CD4-positive, alpha-beta T cell treated with Interleukin-4 for 1 hour (primary cell): ENCODE measurements at regions not wholly inside any gene's neighbourhood (a gene's known extent, or its start where the extent isn't known, plus 50 kb on each side); places are given as distances from the start of the nearest gene placed in this dataset.

Experiments used
- DNase-seq, 2 donors: peaks; one replicate each; pipeline ENCODE4 v3.0.0-alpha.2; 2020 to 2022

DNA sequence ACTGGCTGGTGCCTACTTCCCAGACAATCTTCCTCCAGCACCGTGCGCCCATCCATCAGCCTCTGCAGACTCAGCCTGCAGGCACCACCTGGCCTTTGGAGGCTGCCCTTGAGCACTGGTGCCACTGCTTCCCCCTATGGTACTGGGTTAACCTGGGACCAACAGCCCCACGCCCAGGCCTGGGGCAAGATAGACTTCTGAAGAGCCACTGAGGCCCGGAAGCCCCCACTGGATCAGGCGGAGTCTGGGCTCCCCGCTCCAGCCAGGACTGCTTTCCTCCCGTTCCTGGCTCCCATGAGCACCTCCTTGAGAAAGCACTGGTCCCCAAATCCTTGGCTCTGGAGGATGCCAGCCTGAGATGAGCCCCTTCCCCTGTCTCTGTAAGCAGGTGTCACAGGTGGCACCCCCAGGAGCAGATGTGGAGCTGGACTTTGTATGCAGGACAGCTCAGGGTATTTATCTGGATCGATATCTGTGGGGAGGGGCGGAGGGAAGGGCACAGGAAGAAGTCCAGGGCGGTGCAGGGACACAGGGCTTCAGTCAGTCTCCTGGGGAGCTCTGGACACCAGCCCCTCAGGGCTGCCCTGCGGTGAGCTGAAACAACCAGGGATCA, 206.5 kb upstream of the PPP2R2D start:
- no peak for DNase-seq

- DNase-seq: no peak
Measured at GRCh38 chr10:131694781-131695495, 205.9 kb upstream of the PPP2R2D start.

DNA sequence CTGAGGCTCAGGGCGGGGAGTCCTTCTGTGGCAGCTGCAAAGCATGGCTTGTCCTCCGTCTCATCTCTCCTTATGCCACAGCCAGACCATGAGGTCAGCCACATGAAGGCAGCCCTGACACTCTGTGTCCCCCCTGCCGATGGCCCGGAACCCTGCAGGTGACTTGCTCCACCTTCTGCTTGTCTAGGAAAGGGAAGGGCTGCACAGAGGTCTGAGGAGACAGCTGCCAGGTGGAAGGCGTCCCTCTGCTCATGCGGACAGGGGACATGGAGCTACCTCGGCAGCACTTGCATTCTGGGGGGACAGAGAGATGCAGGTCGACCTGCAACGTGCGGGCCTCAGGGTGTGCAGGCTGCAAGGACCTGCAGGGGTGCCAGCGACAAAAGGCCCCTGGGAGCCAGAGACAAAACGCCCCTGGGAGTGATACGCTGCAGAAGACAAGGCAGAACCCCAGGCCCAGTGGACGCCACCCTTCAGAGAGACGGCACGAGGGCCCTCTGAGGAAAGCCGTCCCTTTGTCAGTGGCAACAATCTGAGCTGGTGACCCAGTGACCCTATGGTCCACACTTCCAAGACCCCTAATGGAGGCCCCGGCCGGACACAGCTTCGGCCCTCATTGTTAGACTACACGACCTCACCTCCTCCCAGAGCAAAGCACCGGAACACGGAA, 205.2 kb upstream of the PPP2R2D start:
- DNase-seq: no peak

GRCh38 chr10:131697476-131698128, 203.2 kb upstream of the PPP2R2D start:
- DNase-seq: no peak

- DNase-seq: no peak
Measured at GRCh38 chr10:131698232-131698631, 202.6 kb upstream of the PPP2R2D start.

DNA sequence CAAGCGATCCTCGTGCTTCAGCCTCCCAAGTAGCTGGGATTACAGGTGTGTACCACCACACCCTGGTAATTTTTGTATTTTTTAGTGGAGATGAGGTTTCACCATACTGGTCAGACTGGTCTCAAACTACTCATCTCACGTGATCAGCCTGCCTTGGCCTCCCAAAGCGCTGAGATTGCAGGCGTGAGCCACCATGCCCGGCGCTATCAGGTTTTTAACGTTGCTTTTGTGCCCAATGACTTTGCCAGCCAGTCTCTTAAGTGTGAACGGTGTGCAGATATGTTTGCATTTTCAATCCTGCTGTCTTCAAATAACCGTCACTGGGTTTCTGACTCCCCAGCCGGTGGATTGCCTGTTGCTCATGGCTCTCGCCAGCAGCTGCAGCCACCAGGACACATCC, 201.8 kb upstream of the PPP2R2D start:
- no peak for DNase-seq

DNA sequence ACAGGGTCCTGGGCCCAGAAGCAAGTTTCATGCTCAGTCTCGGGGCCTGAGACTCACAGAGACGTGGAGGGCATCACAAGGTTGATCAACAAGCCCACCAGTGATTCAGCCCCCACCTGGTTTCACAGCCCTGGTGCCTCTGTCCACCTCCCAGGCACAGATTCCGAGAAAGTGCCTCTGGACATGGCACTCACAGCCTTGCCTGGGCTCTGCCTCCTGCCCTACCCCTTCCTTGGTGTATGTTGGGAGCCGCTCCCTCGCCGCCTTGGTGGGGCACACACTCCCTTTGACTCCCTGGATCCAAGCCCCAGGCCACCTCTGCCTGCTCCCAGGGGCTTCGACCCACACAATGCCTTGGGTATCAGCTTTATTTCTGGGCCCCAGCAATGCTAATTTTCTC, 200.8 kb upstream of the PPP2R2D start:
- no peak for DNase-seq

GRCh38 chr10:131700506-131700905, 200.3 kb upstream of the PPP2R2D start:
- DNase-seq: no peak

DNA sequence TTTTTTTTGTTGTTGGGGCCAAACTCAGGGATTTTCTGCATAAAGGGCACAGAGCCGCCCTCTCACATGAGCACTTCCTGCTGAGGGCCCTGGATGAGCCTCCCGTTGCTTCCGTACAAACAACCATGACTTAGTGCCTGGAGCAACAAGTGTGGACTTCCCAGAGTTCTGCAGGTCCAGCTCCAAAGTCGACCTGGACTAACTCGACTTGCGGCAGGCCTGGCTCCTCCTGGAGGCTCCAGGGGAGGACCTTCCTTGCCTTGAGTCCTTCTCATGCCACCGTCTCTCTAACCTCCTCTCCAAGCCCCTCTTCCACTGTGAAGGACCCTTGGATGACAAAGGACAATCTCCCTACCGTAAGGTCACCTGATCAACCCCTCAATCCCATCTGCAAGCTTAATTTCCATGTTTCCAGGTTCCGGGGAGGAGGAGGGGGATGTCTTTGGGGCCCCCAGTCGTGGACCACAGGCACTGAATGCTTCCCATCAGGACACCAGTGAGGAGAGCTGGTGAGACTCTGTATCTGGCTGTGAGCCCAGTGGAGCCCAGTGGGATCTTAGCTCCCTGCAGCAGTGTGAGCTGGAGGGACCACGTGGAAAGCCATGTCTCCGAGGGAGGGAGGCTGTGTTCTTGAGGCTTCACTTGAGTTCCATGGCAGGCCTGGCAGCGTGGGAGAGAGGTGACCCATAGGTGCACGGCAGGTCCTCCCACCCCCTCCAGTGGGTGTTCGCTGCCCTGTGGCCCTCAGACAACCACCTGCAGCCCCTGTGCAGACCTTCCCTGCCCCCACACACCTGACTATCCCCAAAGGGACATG, 199.5 kb upstream of the PPP2R2D start:
- no peak for DNase-seq

DNA sequence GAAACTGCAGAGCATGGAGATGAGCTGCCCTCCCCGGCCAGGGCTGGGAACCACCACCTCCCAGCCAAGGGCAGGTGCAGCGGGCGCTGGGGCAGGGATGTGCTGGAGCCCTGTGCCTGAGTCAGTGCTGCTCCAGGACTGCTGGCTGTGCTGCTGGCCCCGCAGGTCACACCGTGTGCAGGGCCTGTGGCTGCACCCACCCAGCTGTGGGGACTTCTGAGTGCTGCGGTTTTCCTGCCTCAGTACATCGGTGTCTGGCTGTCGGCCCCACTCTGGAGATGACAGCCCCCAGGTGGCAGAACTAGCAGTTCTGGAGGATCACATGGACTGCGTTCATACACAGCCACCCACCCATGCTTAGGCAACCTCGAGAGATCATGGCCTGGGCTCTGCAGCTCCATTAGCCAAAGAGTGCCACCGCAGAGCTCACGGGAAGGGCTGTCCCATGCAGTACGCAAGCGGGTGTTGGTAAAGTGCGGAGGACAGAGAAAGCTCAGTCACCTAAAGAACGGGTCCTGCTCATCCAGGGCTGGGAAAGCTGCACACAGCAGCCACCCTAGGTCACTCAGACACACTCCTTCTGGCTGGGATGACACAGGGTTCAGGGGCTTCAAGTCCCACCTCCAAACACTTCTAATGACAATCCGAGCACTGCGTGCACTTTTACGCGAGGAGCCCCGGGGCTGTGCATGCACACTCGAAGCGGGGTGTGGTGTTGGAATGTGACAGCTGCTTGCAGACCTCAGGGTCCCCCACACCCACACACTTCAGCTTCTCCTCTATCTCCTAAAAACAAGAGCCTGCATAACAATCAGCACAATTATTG, 198.1 kb upstream of the PPP2R2D start:
- no peak for DNase-seq

- DNase-seq: no peak
Measured at GRCh38 chr10:131703541-131703940, 197.3 kb upstream of the PPP2R2D start.

- DNase-seq: no peak
Measured at GRCh38 chr10:131703941-131704340, 196.9 kb upstream of the PPP2R2D start.

- DNase-seq: no peak
Measured at GRCh38 chr10:131706476-131706875, 194.3 kb upstream of the PPP2R2D start.

GRCh38 chr10:131706952-131707351, 193.9 kb upstream of the PPP2R2D start:
- no peak for DNase-seq

DNA sequence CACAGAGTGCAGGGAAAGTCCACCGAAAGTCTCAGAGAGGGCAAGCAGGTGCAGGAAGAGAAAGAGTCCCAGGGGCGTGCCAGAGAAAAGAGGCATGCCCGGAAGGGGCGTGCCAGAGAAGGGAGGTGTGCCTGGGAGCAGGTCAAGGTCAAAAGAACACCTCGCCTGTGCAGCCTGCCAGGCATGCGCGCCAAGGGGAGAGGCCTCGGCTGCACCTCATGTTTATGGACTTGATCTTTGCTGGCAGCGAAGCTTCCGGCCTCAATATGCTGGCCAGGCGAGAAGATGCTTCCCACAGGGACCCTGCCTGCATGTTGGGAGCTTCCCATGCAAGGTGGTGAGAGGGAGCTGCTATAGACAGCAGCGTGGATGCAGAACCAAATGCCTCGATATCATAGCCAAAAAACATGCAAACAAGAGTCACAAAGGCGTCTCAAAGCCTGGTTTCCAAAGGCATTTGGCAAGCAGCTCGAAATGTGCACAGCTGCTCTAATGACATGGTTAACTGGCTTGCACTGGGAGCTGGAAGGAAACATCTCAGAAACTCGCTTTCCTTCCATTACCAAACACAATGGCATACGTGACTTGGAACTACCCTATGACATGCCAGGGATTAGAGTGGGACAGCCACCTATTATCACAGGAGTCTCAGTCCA, 192.5 kb upstream of the PPP2R2D start:
- DNase-seq: no peak

DNA sequence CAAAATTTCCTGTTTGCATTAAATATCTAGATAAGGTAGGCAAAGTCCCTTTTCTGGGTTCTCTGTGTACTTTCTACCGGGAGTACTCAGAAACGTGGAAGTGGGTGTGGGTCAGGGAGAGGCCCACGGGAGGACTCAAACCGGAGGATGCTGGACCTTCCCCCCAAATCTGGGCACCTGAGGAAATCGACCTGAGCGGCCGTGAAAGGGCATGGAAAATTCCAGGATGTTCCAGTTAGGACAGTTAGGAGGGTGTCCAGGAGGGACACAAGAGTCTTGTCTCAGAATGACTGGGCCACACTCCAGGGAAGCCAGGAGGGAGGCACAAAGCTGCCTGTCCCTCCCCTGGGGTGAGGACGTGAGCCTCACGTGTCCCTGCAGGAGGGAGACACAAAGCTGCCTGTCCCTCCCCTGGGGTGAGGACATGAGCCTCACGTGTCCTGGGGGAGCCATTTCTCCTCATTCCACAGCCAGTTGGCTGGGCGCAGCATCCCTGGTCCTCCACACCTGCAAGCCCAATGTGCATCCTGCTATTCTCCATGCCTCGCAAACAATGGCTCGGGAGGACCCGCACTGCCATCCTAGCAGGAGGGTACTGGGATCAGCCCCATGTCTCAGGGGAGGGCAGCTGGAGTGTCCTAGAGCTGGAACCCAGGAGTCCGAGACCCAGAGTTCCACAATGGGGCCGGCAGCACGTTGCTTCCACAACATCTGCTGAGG, 190.5 kb upstream of the PPP2R2D start:
- DNase-seq: no peak

GRCh38 chr10:131722121-131722520, 178.7 kb upstream of the PPP2R2D start:
- DNase-seq: no peak

DNA sequence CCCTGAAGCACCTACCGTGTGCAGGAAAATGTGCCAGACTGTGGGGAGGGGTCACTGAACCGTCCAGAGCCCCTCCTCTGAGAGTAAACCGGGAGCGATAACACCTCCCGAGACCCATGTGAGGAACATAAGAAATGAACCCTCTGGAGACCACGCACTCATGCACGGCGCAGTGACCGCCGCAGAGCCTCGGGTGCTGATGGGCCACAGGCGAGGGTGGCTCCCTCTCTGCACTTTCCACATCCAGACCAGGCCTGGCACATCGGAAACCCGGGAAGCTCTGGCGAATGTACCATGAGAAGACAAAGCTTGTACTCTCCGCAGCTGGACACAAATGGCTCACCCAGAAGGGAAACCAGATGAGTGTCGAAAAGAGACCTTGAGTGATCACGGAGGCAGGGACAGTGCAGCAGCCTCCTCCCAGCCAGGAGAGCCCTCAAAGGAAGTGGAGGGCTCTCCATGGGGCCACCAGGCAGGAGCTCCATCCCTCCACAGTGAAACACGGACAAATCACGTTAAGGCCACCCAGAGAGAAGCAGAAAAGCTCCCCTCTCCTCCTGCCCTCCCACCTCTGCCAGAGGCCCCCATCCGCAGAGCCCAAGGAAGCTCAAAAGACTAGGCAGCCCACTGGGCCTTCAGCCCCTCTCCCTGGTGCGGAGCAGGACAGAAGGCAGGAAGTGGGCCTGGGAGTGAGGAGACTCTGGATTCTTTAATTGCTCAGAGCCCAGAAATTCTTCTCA, 178.1 kb upstream of the PPP2R2D start:
- no peak for DNase-seq

GRCh38 chr10:131723297-131724168, 177.3 kb upstream of the PPP2R2D start:
- DNase-seq: no peak
